Heart left ventricle (tissue), 13 donors: ENCODE measurements at regions not wholly inside any gene's neighbourhood (a gene's known extent, or its start where the extent isn't known, plus 50 kb on each side); places are given as distances from the start of the nearest gene placed in this dataset.

Source experiments
- CTCF ChIP-seq, 12 donors: fragments of 200-600 bp; sonication (generic) in 4 of 12; IDR thresholded peaks; one replicate each; pipeline versions ENCODE4 v1.5.0 to v1.8.0; 2018 to 2022; ENCODE audit warnings: antibody characterized with exemption in 12 of 12, mild to moderate bottlenecking in 5 of 12
- POLR2A ChIP-seq, 2 donors: fragments of 450-650 bp; IDR thresholded peaks; one replicate each; pipeline ENCODE4 v1.6.1; 2017; ENCODE audit warnings: antibody characterized with exemption in 2 of 2, mild to moderate bottlenecking in 2 of 2, moderate library complexity in 2 of 2
- donor health status: ischemic (EF 13 %, LVEDD 7.1; RV severe dilation, severe dysfunction).
- donor health status: DM: no; HTN: yes; CAD: no.
- donor health status: DM: no; HTN: no; CAD: no.
- donor health status: ischemic (EF 25% LVEDD 6.9; RV normal size, moderate dysfunction).
- donor health status: ischemic (EF 25% LVEDD 5.7; RV mildly dilated, moderate dysfunction).
- donor health status: ischemic (EF 35%, LVEDD 5.7; RV mildly dilated, moderate dysfunction).
- donor health status: nonischemic (EF 11% LVEDD 7.7; RV severe dilation, severe dysfunction).
- donor health status: DM: yes; HTN: yes; CAD: no.
- donor health status: PGD.
- donor health status: ischemic (EF 29% LVEDD 5.4; RV normal size, mild dysfunction).
- donor health status: nonischemic (EF 23%, LVEDD 6.1; RV moderate dilation, normal function).

GRCh38 chr2:183993052-183993451 is 605.3 kb upstream of the ZNF804A start:
- no peak for TF ChIP-seq POLR2A (IDR thresholded peaks at IDR 0.05)
- TF ChIP-seq CTCF (IDR thresholded peaks at IDR 0.05), result no peak
